Erythroblast (primary cell): ENCODE measurements at regions not wholly inside any gene's neighbourhood (a gene's known extent, or its start where the extent isn't known, plus 50 kb on each side); places are given as distances from the start of the nearest gene placed in this dataset.

Source experiments
- GATA1 ChIP-seq: IDR thresholded peaks from 2 replicates; pipeline ENCODE4 v1.6.1; 2011; ENCODE audit warnings: low read depth, mild to moderate bottlenecking, control low read depth, low read length, moderate library complexity
- POLR2A ChIP-seq: IDR thresholded peaks from 2 replicates; pipeline ENCODE4 v1.6.1; 2011; ENCODE audit warnings: mild to moderate bottlenecking, low read length

DNA sequence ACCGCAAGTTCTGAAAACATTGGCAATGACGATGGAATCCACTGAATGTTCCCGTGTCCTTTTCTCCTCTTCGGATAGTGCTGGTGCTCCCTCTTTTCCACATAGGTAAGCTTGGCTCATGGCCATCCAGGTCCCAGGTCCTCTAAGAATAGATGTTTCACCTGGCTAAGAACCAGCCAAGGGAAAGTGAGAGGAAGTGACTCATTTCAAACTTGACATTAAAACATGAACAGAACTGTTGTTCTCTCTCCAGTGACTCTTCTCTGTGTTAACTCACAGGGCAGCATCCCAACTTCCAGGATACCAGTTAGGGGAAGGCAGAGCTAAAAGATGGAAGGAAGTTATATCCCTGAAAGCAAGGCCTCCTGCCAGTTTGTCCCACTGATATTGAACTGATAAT, 493.8 kb upstream of the CHRM3 start:
- TF ChIP-seq POLR2A (no peak), GATA1 (no peak)
